ENCODE measurements at regions not wholly inside any gene's neighbourhood (a gene's known extent, or its start where the extent isn't known, plus 50 kb on each side); places are given as distances from the start of the nearest gene placed in this dataset.

DNA sequence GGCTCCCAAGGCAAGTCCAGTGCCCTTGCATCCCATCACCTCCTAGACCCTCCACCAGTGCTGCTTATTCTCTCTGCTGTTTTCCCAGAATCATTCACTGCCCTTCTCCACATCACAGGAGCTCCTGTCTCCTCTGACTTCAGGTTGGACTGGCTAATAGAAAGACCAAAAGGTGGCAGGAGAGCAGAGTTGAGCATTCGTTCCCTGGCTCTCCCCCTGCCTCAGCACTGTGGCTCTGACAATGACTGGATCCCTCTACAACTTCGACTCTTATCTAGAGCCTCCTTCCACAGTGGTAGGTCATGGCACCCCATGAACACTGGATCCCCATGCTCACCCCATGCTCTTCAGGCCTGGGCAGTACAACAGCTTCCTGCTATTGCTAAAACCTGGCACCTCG lies 243.6 kb downstream of the LRRN1 start:
- TF ChIP-seq EP300 (IDR thresholded peaks at IDR 0.05) (no peak), CTCF (IDR thresholded peaks at IDR 0.05) (no peak)
